22Rv1 (cell line): ENCODE measurements at regions not wholly inside any gene's neighbourhood (a gene's known extent, or its start where the extent isn't known, plus 50 kb on each side); places are given as distances from the start of the nearest gene placed in this dataset.

Experiments used
- H3K27ac ChIP-seq: fragments of 450-650 bp; 2 replicates; pipeline ENCODE4 v1.5.1; 2017
- ZFX ChIP-seq: fragments of 450-650 bp; IDR thresholded peaks from 2 replicates; pipeline ENCODE4 v1.6.1; 2017; ENCODE audit warnings: antibody characterized with exemption, borderline replicate concordance
- TF ChIP-seq, protein P1 (sequence below): fragments of 450-650 bp; IDR thresholded peaks from 2 replicates; pipeline ENCODE4 v1.5.1; 2017; ENCODE audit warnings: mild to moderate bottlenecking

DNA sequence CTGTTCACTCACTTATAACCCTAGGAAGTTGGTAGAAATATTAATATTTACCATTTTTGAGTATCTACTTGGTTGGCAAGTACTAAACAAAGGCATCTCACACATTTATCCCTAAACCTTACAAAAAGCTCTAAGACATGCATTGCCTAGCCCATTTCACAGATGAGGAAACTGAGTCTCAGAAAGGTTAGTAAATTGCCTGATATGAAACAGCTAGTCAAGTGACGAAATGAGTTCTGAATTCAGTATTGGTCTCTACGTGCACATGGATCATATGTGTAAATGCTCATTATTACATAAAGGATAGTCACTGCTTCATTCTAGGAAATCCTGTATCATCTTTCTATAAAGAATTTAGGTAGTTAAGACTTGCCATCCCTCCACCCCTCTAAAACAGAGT, 105.1 kb downstream of the BARHL2 start:
- TF ChIP-seq, protein P1, sequence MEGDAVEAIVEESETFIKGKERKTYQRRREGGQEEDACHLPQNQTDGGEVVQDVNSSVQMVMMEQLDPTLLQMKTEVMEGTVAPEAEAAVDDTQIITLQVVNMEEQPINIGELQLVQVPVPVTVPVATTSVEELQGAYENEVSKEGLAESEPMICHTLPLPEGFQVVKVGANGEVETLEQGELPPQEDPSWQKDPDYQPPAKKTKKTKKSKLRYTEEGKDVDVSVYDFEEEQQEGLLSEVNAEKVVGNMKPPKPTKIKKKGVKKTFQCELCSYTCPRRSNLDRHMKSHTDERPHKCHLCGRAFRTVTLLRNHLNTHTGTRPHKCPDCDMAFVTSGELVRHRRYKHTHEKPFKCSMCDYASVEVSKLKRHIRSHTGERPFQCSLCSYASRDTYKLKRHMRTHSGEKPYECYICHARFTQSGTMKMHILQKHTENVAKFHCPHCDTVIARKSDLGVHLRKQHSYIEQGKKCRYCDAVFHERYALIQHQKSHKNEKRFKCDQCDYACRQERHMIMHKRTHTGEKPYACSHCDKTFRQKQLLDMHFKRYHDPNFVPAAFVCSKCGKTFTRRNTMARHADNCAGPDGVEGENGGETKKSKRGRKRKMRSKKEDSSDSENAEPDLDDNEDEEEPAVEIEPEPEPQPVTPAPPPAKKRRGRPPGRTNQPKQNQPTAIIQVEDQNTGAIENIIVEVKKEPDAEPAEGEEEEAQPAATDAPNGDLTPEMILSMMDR: no peak
- no peak for TF ChIP-seq ZFX
- no peak overlapping the region for H3K27ac ChIP-seq

DNA sequence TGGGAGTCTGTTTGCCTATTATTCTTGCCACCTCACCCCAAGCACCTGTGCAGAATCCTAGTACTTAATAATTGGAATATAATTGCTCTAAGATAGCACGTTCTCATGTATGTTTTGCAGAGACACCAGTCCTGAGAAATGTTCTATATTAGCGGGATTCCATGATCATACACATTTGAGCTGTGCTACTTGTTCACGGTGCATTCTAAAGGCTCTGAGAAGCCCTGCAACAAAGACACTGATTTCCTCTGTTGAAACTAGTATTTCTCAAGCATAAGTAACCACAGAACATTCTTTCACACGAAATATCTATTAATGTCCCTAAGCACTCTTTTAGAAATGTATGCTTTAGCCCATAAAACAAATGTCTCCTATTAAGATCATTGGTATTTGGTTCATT, 109.4 kb downstream of the BARHL2 start:
- TF ChIP-seq ZFX: no peak
- TF ChIP-seq, protein P1: no peak
- H3K27ac ChIP-seq: no peak overlapping the region

- TF ChIP-seq ZFX: no peak
- TF ChIP-seq, protein P1: no peak
- no peak overlapping the region for H3K27ac ChIP-seq
Observed at GRCh38 chr1:90605070-90605469, 112.0 kb downstream of the BARHL2 start.

DNA sequence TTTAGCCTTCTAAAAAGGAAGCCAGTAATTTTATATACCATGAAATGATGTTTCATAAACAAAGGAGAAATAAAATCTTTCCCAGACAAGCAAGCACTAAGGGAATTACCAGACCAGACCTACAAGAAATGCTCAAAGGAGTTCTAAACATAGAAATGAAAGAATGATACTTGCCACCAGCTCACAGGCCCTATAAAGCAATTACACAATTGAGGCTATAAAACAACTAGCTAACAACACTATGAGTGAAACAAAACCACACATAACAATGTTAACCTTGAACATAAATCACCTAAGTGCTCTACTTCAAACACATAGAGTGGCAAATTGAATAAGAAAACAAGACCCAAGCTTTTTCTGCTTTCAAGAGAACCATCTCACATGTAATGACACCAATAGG, 123.8 kb downstream of the BARHL2 start:
- no peak for TF ChIP-seq ZFX
- TF ChIP-seq, protein P1: no peak
- H3K27ac ChIP-seq: no peak overlapping the region

GRCh38 chr1:90591970-90592356, 125.1 kb downstream of the BARHL2 start:
- H3K27ac ChIP-seq: no peak overlapping the region

DNA sequence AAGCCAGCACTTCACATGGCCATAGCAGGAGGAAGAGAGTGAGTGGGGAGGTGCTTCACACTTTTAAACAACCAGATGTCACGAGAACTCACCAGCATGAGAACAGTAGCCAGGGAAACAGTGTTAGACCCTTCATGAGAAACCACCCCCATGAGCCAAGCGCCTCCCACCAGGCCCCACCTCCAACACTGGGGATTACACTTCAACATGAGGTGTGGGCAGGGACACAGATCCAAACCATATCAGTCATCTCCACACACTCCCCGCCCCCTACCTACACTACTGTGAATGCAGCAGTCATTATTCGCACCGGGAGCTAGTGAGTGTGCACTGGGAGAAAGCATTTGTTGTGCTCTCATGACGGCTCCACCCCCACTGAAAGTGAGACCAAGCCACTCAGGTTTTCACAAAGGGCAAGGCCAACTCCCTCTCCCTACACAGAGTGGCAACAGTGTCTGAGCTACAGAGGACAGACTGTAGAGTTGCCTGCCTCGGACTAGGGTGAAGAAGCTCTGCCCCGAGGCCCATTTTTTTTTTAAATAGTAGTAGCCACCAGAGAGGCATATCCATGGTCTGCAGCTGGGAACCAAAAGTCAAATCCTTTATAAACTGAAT, 125.6 kb downstream of the BARHL2 start:
- TF ChIP-seq, protein P1: no peak
- TF ChIP-seq ZFX: no peak
- H3K27ac ChIP-seq: no peak overlapping the region

More at GRCh38 chr1:90591970-90592356, 125.1 kb downstream of the BARHL2 start:
- TF ChIP-seq, protein P1: no peak
- TF ChIP-seq ZFX: no peak

DNA sequence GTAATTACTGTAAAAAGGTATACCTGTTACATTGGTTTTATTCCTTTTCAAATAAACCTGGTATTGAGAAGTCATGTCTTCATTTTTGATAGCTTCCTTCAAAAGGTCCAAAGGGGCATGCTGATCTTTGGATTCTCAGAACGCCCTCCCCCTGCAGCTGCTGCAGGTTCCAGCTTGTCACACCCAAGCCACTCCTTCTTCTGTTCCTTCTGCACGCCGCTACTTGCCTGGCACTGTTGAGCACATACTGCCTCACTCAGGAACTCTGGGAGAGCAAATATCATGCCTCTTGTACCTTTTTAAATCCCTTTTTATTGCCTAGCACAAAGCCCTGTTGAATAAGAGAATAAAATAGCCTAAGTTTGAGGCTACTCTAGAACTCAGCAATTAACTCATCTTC, 136.9 kb downstream of the BARHL2 start:
- TF ChIP-seq ZFX: no peak
- TF ChIP-seq, protein P1: no peak
- H3K27ac ChIP-seq: no peak overlapping the region
